Hepatocyte (in vitro differentiated cells): ENCODE measurements at regions not wholly inside any gene's neighbourhood (a gene's known extent, or its start where the extent isn't known, plus 50 kb on each side); places are given as distances from the start of the nearest gene placed in this dataset.

Experiments used
- DNase-seq: peaks from one replicate; pipeline ENCODE4 v3.0.0-alpha.2; 2016; ENCODE audit warnings: low spot score
- H2AFZ ChIP-seq: fragments of 200-600 bp; sonication (generic); 2 replicates; pipeline ENCODE4 v1.6.0; 2016; ENCODE audit warnings: antibody characterized with exemption, mild to moderate bottlenecking
- H3K27ac ChIP-seq: fragments of 200-600 bp; sonication (generic); 2 replicates; pipeline ENCODE4 v1.5.1; 2016; ENCODE audit warnings: mild to moderate bottlenecking
- H3K27me3 ChIP-seq: fragments of 200-600 bp; sonication (generic); 2 replicates; pipeline ENCODE4 v1.6.1; 2016
- H3K36me3 ChIP-seq: fragments of 200-600 bp; sonication (generic); replicated peaks from 2 replicates; pipeline ENCODE4 v1.5.1; 2016; ENCODE audit warnings: low read depth; ENCODE audit not compliant: insufficient read depth
- H3K4me1 ChIP-seq: fragments of 200-600 bp; sonication (generic); 2 replicates; pipeline ENCODE4 v1.5.1; 2016; ENCODE audit warnings: mild to moderate bottlenecking, moderate library complexity; ENCODE audit not compliant: insufficient read depth
- H3K4me2 ChIP-seq: fragments of 200-600 bp; sonication (generic); 2 replicates; pipeline ENCODE4 v1.6.0; 2016
- H3K4me3 ChIP-seq: fragments of 200-600 bp; sonication (generic); 2 replicates; pipeline ENCODE4 v1.5.1; 2016; ENCODE audit warnings: mild to moderate bottlenecking
- H3K79me2 ChIP-seq: fragments of 200-600 bp; sonication (generic); 2 replicates; pipeline ENCODE4 v1.6.0; 2017; ENCODE audit warnings: mild to moderate bottlenecking
- H3K9me2 ChIP-seq: fragments of 200-600 bp; sonication (generic); replicated peaks from 2 replicates; pipeline ENCODE4 v1.6.0; 2017; ENCODE audit warnings: mild to moderate bottlenecking; ENCODE audit not compliant: insufficient read depth
- H3K9me3 ChIP-seq: fragments of 200-600 bp; sonication (generic); 2 replicates; pipeline ENCODE4 v1.5.1; 2016; ENCODE audit warnings: low read depth, mild to moderate bottlenecking
- H4K20me1 ChIP-seq: fragments of 200-600 bp; sonication (generic); 2 replicates; pipeline ENCODE4 v1.6.0; 2016; ENCODE audit warnings: mild to moderate bottlenecking; ENCODE audit not compliant: insufficient read depth, poor library complexity, severe bottlenecking
- EZH2 ChIP-seq: fragments of 200-600 bp; sonication (generic); IDR thresholded peaks from 2 replicates; pipeline ENCODE4 v1.6.1; 2016; ENCODE audit warnings: antibody characterized with exemption, mild to moderate bottlenecking, borderline replicate concordance
- EZH2phosphoT487 ChIP-seq: fragments of 200-600 bp; sonication (generic); IDR thresholded peaks from one replicate; pipeline ENCODE4 v1.6.1; 2018; ENCODE audit warnings: antibody characterized with exemption, mild to moderate bottlenecking, low read depth, moderate library complexity; ENCODE audit not compliant: unreplicated experiment, severe bottlenecking
- WGBS: methylation state at CpG from one replicate; pipeline ENCODE4 v1.1.6; 2016; ENCODE audit warnings: low lambda C conversion rate; ENCODE audit errors: missing lambda C conversion rate; 5-methylcytosine and 5-hydroxymethylcytosine counted together
- TF ChIP-seq, protein P1 (sequence below): fragments of 200-600 bp; sonication (generic); IDR thresholded peaks from 2 replicates; pipeline ENCODE4 v1.5.1; 2016; ENCODE audit warnings: antibody characterized with exemption, mild to moderate bottlenecking; ENCODE audit not compliant: poor library complexity

DNA sequence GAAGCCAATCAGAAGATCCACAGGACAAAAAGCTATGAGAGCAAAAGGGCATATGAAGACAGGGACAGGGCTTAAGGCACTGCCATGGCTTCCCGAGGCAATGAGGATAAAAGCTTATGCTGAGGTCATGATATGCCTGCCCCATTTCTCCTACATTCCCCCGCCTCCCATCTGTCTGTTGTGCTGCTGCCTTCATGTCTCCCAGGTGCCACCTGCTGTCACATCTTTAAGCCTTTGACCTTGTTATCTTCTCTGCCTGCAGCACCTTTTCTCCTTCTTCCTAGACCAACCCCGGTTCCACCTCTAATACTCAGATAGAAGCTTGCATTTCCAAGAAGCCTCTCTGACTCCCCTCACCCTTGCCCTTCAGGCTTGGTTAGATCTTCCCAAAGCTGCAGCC lies 213.8 kb downstream of the ARRDC4 start:
- DNase-seq: no peak
- Histone ChIP-seq H3K27ac (no peak overlapping the region), H3K4me2 (no peak overlapping the region), H3K9me2 (no peaks in the 10 kb centered on the region), H3K79me2 (no peaks in the 10 kb centered on the region), H4K20me1 (no peaks in the 10 kb centered on the region), H3K9me3 (no peaks in the 10 kb centered on the region), H3K36me3 (no peaks in the 10 kb centered on the region), H3K4me1 (no peaks in the 10 kb centered on the region), H2AFZ (no peak overlapping the region), H3K4me3 (no peak overlapping the region), H3K27me3 (peaks cover 29% of the 10 kb centered on the region)
- 18% methylated on average over 3 of the region's 3 CpGs for WGBS
- TF ChIP-seq EZH2 (no peak), EZH2phosphoT487 (no peak)
- TF ChIP-seq, protein P1, sequence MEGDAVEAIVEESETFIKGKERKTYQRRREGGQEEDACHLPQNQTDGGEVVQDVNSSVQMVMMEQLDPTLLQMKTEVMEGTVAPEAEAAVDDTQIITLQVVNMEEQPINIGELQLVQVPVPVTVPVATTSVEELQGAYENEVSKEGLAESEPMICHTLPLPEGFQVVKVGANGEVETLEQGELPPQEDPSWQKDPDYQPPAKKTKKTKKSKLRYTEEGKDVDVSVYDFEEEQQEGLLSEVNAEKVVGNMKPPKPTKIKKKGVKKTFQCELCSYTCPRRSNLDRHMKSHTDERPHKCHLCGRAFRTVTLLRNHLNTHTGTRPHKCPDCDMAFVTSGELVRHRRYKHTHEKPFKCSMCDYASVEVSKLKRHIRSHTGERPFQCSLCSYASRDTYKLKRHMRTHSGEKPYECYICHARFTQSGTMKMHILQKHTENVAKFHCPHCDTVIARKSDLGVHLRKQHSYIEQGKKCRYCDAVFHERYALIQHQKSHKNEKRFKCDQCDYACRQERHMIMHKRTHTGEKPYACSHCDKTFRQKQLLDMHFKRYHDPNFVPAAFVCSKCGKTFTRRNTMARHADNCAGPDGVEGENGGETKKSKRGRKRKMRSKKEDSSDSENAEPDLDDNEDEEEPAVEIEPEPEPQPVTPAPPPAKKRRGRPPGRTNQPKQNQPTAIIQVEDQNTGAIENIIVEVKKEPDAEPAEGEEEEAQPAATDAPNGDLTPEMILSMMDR: no peak

DNA sequence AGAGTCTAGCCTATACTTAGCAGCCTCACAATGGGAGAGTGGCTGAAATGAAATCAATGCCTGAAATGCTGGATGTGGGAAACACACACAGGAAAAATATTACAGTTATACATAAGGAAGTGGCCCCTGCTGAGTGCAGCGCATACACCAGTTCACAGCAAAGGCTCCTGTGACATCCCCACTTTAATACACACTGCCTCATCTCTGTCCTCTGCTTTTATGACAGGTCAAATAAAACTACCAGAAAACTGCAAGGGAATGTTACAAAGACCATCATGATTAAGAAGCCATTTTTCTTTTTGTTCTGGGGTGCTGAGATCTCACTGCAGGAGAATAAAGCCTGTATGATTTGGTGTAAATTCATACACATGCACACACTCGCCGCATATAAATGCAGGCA lies 214.3 kb downstream of the ARRDC4 start:
- TF ChIP-seq, protein P1: no peak
- TF ChIP-seq EZH2phosphoT487: no peak
- TF ChIP-seq EZH2: no peak
- Histone ChIP-seq H3K9me3 (no peaks in the 10 kb centered on the region), H3K27me3 (peaks cover 33% of the 10 kb centered on the region), H4K20me1 (no peaks in the 10 kb centered on the region), H2AFZ (no peak overlapping the region), H3K4me1 (no peaks in the 10 kb centered on the region), H3K9me2 (no peaks in the 10 kb centered on the region), H3K4me3 (no peak overlapping the region), H3K4me2 (no peak overlapping the region), H3K27ac (no peak overlapping the region), H3K36me3 (no peaks in the 10 kb centered on the region), H3K79me2 (no peaks in the 10 kb centered on the region)
- WGBS: 91% methylated on average over 3 of the region's 3 CpGs
- no peak for DNase-seq

DNA sequence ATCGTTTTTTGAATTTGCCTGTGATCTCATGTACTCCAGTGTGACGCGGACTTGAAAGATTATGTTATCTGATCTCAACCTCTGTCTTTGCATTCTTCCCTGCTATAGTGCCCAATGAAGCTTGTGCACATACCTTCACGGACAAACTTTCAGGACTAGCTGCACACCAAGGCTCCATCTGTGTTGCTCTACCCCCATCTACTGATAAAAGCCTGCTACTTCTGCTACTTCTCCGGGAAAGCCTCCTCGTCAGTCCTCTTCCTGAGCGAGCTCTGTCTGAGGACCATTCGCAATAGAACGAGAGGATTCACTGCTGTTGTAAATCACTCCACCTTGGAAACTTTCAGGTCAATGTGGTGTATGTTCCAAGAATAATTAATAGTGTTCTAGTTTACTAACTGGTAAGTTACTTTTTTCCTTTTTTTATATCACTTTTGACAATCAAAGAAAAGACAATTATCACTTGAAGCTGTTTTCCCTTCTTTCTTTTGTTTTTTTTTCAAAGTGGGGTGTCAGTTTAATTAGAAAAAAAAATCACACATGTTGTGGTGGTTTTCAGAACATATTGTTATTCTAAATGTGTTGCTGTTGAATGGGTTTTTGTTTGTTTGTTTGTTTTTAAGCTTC lies 217.6 kb downstream of the ARRDC4 start:
- Histone ChIP-seq H4K20me1 (no peaks in the 10 kb centered on the region), H3K4me2 (peak overlapping the region; percentile 41), H3K27me3 (peaks cover 51% of the 10 kb centered on the region), H3K79me2 (no peaks in the 10 kb centered on the region), H2AFZ (no peak overlapping the region), H3K4me3 (no peak overlapping the region), H3K9me3 (no peaks in the 10 kb centered on the region), H3K4me1 (no peaks in the 10 kb centered on the region), H3K36me3 (no peaks in the 10 kb centered on the region), H3K9me2 (no peaks in the 10 kb centered on the region), H3K27ac (no peak overlapping the region)
- peak; percentile 87 for DNase-seq
- TF ChIP-seq, protein P1: peak; percentile 88
- TF ChIP-seq EZH2 (no peak), EZH2phosphoT487 (no peak)
- WGBS: 5% methylated on average over 9 of the region's 9 CpGs
